Daoy (cell line): ENCODE measurements at regions not wholly inside any gene's neighbourhood (a gene's known extent, or its start where the extent isn't known, plus 50 kb on each side); places are given as distances from the start of the nearest gene placed in this dataset.
A peak's percentile ranks its signal among the peaks of the same experiment; 100 is the strongest.
"Not testable (repeated sequence)": the region's sequence is repeated elsewhere in the genome, so short reads cannot be mapped to it uniquely, and the experiment has no call there.

ENCODE experiments used
- DNase-seq: peaks from one replicate; pipeline ENCODE4 v3.0.0-alpha.2; 2015; ENCODE audit warnings: low read depth

DNA sequence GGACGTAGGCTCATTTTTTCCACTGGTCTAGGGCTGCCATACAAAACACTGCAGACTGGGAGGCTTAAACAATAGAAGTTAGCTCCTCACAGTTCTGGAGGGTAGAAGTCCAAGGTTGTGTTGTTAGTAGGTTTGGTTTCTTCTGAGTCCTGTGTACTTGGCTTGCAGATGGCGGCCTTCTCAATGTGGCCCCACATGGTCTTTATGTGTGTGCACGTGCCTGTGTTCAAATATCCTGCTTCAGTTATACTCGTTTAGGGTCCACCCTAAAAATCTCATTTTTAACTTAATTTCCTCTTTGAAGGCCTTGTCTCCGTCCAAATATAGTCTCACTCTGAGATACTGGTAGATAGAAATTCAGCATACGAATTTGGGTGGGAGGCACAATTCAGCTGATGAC lies 542.4 kb downstream of the HAPSTR1 start:
- no peak for DNase-seq

DNA sequence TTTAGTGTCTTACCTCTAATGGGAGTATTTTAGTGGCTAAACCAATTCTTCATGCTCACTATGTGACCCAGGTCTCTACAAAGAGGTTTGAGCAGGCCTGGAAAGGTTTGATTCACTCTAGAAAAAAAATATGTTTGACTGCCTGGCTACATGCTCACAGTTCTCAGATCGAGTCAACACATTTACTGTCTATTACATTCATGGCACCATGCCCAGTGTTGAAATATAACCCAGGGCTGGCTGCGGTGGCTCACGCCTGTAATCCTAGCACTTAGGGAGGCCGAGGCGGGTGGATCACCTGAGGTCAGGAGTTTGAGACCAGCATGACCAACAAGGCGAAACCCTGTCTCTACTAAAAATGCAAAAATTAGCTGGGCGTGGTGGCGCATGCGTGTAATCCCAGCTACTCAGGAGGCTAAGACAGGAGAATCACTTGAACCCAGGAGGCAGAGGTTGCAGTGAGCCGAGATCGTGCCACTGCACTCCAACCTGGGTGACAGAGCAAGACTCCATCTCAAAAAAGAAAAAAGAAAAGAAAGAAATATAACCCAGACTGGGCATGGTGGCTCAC lies 543.8 kb downstream of the HAPSTR1 start:
- peak; percentile 35 for DNase-seq

DNA sequence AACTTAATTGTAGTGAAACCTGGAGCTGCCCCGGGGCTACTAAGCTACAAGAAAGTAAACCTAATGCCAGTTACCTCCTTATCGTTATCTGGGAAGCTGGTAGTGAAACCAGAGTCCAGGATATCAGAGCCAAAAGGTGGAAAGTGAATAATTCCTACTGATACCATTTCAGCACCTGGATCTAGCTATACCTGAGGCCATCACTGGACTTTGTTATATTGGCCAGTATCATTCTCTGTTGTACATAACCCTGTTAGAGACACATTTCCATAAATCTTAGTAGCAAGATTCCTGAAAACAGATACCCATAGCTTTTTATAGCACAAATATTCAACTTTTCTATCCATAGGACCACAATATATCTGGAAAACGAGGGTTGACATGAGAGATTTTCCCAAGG lies 538.0 kb downstream of the GRIN2A start:
- no peak for DNase-seq

DNA sequence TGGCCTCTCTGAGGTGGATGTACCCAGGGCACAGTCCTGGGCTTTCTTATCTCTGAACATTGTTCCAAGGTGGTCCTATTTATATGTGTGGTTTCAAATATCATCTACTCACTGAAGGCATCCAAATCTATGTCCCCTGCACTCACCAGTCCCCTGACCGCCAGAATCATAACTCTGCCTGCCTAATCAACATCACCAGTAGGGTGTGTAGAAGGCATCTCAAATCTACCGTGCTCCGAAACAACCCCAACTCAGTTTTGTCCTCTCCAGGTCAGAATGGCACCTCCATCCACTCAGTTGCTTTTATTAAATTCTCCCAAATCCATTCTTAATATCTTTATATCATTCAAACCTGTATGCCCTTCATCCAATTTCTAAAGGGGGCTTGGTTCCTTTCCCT lies 536.3 kb downstream of the GRIN2A start:
- DNase-seq = no peak

DNA sequence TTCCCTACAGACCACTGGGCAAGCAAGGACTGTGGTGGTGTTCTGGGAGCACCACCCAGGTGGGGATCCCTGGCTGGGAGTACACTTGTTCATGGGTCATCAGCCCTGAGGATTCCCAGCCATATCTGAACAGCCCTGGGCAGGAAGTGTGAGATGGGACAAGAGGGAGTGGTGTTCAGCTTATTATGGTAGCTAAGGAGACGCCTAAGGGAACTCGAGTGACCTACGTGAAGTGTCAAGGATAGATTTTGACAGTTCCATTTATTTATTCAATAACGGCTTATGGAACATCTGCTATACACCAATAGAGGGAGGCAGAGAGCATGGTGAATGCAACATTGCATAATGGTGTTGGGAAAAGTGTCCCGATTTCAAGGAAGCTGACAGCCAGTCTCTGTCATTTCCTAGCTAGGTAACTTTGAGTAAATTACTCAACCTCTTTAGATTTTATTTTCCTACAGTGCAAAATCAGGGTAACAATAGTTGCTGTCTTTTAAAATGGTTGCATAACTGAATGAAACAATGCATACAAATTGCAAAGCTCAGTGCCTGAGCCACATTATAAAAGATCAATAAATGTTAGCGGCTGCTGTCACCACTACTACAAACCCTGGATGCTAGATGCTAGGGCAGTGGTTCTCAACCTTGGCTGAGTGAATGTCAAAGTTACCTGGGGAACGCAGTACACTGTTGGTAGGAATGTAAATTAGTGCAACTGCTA lies 534.1 kb downstream of the GRIN2A start:
- DNase-seq = peak; percentile 15

DNA sequence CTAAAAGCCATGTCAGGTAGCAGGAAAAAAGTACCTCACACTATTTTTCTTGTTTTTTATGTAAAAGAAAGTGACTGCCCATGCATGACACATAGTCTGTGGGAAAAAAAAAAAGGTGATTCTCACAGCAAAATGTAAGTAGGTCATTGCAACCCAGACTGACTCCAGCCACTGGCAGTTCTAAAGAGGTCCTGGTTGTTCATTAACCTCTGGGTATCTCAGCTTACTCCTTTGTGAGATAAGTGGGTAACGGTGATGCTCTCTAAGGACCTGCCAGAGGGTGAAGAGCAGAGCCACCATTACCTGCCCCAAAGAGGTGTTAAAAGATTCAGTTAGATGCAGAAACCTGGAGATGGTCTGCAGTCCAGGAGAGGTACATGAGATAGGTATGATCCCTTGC lies 531.9 kb downstream of the GRIN2A start:
- no peak for DNase-seq

DNA sequence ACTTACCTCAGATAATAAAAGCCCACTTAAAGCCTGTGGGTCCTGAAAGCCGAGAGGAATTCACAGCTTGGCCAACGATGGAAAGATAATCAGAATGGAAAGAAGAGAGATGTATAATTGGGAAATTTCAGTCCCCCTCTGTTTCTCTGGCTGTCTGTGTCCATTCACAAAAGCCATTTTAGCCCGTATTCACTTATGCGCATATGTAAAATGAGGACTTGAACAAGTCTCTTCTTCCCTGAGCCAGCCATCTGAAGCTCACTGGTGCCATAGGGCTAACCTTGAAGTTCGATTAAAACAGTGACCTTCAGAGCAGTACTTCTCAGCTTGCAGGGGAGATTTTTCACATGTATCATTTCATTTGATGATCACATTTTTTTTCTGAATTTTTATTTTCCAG lies 527.2 kb downstream of the GRIN2A start:
- no peak for DNase-seq

DNA sequence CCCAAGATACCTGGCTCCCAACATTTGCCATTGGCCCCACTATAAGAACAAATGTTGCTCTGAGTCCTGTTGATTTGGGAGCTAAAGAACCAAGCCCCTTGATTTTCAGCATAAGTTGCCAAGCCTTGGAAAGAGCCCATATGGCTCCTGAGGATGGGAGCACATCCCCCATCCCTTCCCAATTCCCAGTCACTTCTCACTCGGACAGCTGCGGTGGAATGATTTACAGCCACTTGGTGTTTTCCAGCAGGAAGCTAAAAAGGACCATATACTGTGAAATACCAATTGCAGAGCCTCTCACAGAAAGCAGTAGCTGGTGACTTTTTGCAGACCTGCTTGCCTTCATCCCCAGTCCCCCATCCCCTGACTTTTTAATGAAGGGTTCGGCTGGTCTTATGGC lies 524.6 kb downstream of the GRIN2A start:
- no peak for DNase-seq

DNA sequence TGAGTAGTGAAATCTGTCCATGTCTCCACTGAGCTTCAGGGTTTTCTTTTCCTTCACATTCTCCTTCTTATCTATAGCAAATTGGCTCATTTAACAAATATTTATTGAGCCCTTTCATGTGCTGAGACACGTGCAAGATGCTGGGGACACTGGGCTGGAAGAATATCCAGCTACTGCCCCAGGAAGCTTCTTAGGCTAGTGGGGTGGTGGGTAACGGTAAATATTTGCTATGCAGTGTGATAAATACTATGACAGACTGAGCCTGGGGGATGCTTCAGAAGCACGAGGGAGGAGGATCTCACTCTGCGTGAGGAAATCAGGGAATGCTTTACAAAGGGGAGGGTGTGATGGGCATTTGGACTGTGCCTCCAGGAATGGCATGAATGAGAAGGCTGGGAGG lies 524.1 kb downstream of the GRIN2A start:
- no peak for DNase-seq

DNA sequence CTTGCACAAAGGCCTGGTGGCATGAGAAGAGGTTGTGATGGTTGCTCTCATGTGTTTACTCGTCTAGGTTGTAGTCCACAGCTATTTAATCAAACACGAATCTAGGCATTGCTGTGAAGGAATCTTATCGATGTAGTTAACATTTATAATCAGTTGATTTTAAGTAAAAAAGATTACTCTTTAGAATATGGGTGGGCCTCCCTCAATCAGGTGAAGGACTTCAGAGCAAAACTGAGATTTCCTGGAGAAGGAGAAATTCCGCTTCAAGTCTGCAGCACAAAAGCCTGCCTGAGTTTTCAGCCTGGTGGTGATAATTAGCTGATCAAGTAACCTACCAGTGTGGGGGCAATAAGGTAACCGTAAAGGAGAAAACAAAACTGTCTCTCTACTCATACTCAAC lies 523.6 kb downstream of the GRIN2A start:
- no peak for DNase-seq

DNA sequence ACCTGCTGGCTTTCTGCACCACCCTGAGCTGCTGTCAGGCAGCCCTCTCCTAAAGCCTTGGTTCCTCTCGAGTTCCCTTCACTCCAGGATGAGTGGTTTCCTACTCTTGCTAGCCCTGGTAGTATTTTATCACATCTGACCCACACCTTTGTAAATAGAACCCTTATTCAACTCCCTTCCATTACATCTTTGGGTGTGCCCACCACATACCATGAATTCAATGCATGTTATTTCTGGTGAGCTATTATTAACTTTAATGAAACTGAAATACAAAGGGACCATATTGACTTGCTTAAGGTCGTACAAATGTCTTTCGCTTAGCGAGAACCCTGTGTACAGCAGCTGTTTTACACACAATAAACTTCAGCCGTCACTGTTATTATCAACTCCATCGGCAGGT lies 521.3 kb downstream of the GRIN2A start:
- DNase-seq = no peak

DNA sequence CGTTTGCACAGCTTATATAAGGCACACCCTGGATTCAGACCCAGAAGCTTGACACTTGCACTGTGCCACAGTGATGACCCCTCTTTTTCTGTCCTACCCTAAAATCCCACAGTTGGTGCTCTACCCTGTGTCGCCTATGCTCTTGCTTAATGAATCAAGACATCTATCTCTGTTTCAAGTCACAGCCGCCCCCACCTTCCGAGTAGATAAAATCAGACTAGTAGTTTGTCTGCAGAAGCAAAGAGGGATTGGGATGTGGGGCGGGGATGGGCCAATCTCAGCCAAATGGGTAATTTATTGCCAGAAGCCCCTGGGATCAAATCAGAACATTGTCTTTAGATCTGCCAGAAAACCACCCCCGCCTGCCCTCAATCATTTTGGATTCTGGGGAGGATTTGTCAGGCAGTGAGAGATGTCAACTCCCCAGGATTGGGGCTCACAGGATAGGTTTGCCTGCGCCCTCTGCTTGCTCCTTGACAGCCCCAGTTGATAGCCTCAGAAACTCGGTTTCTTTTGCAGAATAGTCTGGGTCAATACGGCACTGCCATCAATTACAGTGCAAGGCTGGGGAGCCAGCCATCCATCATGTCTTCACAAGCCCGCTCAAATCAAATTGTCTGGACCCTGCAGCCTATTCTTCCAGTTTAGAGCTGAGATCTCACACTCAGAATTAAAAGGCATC lies 520.8 kb downstream of the GRIN2A start:
- DNase-seq = no peak

DNA sequence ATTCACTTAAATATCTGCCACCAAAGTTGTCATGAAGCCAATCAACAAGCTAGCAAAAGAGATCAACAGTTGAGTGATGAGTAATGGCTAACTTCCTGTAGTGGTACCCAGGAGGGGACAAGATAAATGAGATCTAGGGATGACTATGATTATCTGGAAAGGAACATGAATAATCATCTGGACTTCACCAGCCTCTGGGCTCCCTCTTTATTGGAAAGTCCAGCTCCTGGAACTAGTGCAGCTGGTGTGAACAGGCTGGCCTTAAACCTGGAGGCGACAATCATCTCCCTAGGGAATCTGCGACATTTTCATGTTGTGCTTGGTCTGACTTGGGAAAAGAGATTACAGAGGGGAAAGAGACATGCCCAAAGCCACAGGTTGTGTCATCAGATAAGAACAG lies 518.6 kb downstream of the GRIN2A start:
- no peak for DNase-seq

DNA sequence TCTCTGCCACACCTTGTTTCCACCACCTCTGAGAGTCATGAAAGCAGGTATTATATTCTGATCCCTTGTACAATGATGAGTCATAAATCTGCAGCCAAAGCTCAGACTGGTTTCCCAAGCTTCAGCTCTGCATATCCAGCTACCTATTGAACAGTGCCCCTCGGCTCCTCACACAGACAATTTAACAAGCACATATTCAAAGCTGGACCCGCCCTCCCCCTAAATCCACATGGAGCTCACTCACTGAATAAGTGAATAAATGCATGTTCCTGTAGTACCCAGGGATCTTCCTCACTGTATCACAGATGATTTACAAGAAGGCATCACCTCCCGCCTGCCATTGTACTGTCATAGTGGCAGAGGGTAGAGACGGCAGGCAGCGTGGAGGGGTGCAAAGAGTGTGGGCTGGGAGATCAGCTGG lies 516.4 kb downstream of the GRIN2A start:
- no peak for DNase-seq

DNA sequence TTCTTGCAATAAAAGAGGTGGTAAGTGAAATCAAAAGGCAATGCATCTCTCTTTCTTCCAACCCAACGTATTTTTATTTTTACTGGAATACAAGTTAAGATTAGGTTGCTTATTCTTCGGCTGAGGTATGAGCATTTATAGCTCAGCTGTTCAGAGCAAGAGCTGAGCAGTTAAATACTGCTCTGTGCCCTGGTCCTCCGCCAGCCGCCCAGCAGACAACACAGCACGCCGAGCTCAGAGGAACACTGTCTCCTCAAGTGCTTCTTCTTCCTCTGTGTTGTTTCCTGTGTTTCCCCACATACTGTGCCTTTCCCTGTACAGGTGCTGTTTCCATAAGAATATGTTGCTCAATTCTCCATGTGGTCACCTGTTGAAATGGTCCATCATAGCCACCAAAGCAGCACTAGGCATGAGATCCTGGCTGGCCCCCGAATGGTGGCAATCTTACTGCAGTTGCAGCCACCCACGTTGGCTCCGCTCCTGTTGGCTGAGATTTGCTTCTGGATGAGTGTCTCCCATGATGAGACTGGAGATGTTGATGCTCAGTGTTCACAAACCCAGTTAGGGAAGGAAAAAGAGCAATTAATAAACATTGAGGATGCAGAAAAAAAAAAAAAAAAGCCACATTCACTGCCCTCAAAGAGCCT lies 515.3 kb downstream of the GRIN2A start:
- DNase-seq = no peak

DNA sequence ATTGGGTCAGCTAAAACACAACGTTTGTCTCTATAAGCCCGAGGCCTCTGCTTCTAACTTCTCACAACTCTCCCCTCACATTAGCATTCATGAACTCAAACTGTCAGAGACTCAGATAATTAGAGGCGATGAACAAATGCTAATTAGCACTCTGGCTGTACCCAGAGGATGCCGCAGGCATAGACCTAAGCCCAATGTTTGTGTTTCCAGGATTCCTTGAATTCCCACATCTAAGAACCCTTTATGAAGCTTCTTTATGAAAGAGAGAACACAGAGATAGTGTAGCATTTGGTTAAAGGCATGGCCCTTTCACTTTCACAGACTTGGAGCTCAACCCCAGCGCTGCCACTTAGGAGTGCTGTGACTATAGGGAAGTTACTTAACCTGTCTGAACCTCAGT lies 512.2 kb downstream of the GRIN2A start:
- DNase-seq = no peak

DNA sequence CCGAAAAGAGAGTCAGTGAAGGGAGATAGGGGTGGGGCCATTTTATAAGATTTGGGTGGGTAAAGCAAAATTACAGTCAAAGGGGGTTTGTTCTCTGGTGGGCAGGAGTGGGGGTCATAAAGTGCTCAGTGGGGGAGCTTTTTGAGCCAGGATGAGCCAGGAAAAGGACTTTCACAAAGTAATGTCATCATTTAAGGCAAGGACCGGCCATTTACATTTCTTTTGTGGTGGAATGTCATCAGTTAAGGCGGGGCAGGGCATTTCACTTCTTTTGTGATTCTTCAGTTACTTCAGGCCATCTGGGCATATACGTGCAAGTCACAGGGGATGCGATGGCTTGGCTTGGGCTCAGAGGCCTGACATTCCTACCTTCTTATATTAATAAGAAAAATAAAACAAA lies 511.6 kb downstream of the GRIN2A start:
- DNase-seq = not testable (repeated sequence)

DNA sequence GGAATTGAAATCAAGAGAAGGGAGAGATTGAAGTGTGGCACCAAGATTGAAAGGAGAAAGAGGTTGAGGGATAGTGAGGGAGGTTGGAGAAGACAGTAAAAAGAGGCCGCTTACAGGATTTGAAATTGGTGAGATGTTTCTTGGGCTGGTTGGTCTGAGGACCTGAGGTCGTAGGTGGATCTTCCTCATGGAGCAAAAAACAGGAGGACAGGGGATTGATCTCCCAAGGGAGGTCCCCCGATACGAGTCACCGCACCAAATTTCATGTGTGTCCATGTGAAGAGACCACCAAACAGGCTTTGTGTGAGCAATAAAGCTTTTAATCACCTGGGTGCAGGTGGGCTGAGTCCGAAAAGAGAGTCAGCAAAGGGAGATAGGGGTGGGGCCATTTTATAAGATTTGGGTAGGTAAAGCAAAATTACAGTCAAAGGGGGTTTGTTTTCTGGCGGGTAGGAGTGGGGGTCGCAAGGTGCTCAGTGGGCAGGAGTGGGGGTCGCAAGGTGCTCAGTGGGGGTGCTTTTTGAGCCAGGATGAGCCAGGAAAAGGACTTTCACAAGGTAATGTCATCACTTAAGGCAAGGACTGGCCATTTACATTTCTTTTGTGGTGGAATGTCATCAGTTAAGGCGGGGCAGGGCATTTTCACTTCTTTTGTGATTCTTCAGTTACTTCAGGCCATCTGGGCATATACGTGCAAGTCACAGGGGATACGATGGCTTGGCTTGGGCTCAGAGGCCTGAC lies 505.5 kb downstream of the GRIN2A start:
- DNase-seq = not testable (repeated sequence)

DNA sequence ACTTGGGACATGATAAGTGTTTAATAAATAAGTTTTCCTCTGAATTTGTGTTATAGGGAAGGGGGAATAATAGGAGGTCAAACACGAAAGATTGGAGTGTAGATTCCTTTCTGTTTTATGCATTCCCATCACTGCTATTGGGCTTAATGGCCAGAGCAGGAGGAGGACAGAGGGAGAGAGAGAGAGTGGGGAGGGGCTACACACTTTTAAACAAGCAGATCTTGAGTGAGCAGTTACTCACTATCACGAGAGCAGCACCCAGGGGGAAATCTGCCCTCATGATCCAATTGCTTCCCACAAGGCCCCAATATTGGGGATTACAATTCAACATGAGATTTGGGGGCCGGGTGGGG lies 505.0 kb downstream of the GRIN2A start:
- DNase-seq = no peak

DNA sequence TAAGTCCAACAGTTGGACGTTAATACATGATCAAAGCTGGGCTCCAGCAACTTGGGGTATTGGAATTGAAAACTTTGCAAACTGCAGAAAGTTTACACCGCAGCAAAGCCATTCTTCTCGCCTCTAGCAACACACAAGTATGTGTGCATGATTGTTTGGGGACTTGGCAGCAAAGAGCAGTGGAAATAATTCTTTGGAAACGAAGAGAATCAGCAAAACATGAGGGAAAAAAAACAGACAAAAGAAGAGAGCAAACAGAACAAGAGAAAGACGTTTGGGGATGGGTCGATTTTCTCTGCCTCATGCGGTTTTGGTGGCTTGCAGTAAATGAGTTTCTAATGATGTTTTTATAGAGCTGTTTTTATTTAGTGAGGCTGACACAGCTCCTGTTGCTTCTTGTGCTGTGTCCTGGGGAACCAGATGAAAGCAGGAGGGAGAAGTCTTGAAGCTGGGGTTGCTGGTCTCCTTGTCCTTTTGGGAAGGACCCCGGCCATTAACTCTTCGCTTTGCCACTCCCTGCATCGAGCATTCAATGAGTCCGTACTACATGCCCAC lies 502.9 kb downstream of the GRIN2A start:
- DNase-seq = no peak

DNA sequence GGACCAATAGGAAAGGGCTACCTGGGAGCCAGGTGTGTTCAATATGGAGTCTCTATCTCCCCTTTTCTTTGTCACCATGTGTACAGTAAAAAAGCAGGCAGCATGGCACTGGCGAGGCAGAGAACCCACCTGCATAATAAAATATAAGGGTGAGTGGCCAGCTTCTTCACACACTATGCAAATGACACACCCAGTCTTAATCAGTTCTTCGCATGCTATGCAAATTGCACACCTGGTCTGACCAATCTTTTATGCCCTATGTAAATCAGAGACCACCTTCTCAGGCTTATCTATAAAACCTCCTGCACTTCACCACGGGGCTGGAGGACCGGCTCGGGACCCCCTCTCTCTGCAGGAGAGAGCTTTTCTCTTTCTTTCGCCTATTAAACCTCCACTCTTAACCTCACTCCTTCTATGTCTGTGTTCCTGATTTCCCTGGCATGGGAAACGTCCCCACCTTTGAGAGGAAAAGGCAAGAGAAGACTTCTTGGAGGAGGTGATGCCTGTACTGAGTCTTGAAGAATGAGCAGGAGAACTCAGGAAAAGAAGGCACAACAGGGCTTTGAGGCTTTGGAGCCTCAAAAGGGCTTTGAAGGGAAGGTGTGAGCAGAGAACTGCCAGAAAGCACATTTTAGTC lies 502.1 kb downstream of the GRIN2A start:
- no peak for DNase-seq
